ENCODE measurements at regions not wholly inside any gene's neighbourhood (a gene's known extent, or its start where the extent isn't known, plus 50 kb on each side); places are given as distances from the start of the nearest gene placed in this dataset.
"Not testable (repeated sequence)": the region's sequence is repeated elsewhere in the genome, so short reads cannot be mapped to it uniquely, and the experiment has no call there.

GRCh38 chr3:22714749-22715148, 488.4 kb upstream of the UBE2E2 start:
- no peak for DNase-seq

GRCh38 chr3:22720596-22720995, 482.5 kb upstream of the UBE2E2 start:
- no peak for DNase-seq

DNA sequence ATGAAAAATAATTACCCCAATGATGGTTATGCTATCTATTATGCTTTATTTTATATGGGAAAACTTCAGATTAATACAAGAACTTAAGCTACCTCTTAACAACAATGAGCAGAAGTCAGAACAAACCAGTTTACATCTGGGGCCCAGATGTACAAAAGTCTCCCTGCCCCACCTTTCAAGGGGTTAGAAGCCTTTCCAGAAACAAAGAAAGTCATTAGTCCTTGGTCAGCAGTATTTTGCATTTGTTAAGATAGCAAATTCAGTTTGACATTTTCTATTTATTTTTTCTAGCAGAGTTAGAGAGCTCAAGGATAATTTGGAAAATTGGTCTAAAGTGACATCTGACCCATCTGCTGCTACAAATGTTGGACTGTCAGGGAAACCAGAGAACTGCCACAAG, 478.7 kb upstream of the UBE2E2 start:
- no peak for DNase-seq

GRCh38 chr3:22728406-22728805, 474.7 kb upstream of the UBE2E2 start:
- DNase-seq: no peak

GRCh38 chr3:22729212-22729611, 473.9 kb upstream of the UBE2E2 start:
- DNase-seq: no peak

GRCh38 chr3:22729981-22730380, 473.1 kb upstream of the UBE2E2 start:
- DNase-seq: peak in 1 of 2 experiments; percentile 15

- DNase-seq: no peak
Measured at GRCh38 chr3:22730701-22731100, 472.4 kb upstream of the UBE2E2 start.

DNA sequence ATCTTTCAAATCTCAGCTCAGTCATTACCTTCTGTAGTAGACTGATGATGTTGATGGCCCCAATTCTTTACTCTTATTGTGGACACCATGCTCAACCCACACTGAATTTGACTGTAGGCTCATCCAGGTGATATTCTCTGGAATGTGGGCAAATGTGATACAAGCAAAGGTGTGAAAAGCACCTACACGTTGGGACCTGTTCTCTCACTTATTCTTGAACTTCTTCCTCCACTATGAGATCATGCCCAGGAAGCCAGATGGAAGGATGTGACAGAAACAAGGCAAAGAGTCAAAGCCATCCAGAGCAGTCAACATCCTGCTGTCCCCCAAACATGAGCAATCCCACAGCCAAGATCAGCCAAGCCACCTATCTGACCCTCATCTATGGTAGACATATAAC, 471.2 kb upstream of the UBE2E2 start:
- DNase-seq: no peak

GRCh38 chr3:22732641-22733040, 470.5 kb upstream of the UBE2E2 start:
- no peak for DNase-seq

DNA sequence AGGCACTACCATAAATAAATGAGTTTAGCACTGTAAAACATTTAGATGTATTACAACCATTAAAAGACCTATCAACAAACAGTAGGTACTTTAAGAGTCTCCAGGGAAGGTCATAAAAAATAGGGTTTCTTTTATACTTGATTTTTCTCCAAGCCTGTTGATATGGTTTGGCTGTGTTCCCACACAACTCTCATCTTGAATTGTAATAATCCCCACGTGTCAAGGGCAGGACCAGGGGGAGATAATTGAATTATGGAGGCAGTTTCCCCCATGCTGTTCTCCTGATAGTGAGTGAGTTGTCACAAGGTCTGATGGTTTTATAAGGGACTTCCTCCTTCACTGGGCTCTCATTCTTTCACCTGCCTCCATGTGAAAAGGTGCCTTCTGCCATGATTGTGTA, 468.9 kb upstream of the UBE2E2 start:
- DNase-seq: no peak

GRCh38 chr3:22734756-22735155, 468.4 kb upstream of the UBE2E2 start:
- no peak for DNase-seq

DNA sequence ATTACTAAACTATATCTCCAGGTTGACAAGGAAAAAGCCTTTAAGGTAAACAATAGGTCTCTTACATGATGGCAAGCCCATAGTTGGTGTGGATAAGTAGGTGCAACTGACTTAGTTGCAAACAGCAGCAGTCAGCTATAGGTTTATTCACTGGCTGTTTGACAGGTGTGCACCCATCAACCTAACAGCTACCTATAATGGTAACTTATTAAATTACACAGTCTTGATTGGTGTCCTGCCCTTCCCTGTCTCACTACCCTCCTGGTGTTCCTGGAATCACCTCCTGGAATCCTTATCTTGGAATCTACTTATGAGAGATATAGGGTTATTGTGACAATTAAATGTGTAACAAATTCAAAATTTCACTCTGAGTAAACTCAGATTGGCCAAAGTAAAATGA, 467.8 kb upstream of the UBE2E2 start:
- DNase-seq: no peak

DNA sequence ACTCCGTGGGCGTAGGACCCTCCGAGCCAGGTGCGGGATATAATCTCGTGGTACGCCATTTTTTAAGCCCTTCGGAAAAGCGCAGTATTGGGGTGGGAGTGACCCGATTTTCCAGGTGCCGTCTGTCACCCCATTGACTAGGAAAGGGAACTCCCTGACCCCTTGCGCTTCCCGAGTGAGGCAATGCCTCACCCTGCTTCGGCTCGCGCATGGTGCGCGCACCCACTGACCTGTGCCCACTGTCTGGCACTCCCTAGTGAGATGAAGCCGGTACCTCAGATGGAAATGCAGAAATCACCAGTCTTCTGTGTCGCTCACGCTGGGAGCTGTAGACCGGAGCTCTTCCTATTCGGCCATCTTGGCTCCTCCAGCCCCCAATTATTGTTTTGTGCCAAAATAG, 459.7 kb upstream of the UBE2E2 start:
- DNase-seq: not testable (repeated sequence)

GRCh38 chr3:22745321-22745720, 457.8 kb upstream of the UBE2E2 start:
- no peak for DNase-seq

DNA sequence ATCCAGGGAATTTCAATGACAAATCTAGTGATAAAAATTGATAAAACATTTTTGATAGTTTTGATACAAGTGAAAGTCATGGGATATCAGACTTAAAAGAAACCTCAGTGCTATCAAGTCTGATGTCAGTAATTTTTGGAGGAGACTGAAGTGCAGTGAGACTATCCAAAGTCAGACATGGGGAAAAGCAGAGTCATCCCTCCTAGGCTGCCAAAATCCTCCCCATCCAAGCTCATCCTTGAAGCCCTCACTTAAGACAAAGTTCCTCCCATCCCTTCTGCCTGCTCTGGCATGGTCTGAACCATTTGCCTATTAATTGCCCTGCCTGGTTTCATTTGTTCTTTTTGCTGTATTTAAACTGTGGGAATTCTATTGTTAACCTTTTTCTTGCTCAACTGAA, 456.9 kb upstream of the UBE2E2 start:
- no peak for DNase-seq

- no peak for DNase-seq
Measured at GRCh38 chr3:22748453-22749045, 454.6 kb upstream of the UBE2E2 start.

DNA sequence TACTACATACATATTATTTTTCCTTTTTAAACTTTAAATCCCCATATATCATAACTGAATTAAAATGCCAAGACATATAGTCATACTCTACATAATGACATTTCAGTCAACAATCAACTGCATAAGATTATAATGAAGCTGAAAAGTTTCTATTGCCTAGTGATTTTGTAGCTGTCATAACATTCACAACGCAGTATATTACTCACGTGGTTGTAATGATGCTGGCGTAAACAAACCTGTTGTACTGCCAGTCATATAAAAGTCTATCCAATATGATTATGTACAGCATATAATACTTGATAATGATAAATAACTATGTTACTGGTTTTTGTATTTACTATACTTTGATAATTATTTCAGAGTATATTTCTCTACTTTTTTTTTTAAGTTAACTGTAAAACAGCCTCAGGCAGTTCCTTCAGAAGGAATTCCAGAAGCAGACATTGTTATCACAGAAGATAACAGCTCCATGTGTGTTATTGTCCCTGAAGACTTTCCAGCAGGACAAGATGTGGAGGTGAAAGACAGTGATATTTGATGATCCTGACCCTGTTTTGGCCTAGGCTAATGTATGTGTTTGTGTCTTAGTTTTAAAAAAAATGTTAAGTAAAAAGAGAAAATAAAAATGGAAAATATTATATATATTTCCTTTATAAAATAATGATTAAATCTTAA, 443.4 kb upstream of the UBE2E2 start:
- DNase-seq: no peak

GRCh38 chr3:22765679-22766078, 437.4 kb upstream of the UBE2E2 start:
- no peak for DNase-seq

GRCh38 chr3:22777834-22778233, 425.3 kb upstream of the UBE2E2 start:
- DNase-seq: no peak

DNA sequence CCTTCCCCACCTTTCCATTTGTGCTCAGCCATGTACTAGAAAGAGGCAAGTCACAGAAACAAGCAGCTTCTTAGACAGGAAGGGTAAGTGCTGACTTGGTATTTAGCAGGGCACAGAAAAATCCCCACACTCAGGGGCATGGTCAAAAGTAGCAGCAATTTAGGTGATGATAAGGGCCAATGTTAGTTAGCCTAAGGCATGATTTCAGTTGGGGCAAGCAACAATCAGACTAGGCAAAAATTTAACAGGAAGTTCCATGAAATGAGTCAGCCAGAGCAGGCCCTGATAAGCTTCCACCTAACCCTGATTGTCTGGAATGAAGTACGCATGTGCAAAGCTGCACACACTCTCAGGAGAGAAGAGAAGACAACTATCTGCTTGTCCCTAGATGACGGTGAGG, 423.4 kb upstream of the UBE2E2 start:
- DNase-seq: no peak

GRCh38 chr3:22792533-22792932, 410.6 kb upstream of the UBE2E2 start:
- no peak for DNase-seq

DNA sequence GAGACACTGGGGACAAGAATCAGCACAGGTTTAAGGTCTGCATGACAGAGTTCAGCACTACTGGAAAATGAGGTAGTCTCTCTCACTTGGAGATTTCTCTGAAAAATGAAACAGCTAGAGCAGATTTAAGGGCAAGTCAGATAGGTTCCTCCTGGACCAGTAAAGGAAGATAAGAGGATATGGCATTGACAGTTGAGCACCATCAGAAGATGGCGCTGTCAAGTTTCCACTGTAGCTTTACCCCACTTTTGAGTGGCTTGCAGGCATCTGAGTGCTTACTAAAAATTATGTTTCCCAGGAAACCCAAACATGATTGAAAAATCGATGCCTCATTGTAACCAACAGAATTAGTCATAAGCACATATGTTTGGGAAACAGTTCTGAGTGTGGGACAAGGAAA, 407.2 kb upstream of the UBE2E2 start:
- no peak for DNase-seq

DNA sequence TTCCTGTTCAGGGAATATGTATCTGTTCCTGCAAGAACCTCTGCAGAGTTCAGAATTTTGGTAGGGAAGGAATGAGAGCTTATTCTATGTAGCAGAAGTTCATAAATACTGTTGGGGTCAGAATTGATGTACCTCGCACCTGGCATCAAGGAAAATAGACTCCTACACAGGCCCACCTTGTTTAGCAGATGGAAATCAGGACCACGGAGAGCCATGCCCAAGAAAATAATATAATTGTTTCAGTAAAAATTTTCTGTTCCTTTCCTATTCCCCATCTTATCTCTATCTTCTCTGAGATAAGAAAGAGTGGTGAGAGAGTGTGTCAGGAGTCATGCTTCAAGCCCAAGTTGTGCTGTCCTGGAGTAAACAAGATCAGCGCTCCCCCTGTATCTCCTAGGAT, 404.7 kb upstream of the UBE2E2 start:
- no peak for DNase-seq

DNA sequence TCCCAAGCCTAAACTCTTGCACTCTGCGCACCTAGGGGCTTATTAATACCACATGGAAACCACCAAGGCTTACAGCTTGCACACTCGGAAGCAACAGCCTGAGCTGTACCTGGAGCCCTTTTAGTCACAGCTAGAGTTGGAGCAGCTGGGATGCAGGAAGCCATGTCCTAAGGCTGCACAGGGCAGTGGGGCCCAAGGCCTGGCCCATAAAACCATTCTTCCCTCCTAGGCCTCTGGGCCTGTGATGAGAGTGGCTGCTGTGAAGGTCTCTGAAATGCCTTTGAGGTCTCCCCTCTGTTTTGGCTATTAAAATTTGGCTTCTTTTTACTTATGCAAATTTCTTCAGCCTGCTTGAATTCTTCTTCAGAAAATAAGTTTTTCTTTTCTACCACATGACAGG, 383.9 kb upstream of the UBE2E2 start:
- no peak for DNase-seq

- no peak for DNase-seq
Measured at GRCh38 chr3:22835041-22835440, 368.1 kb upstream of the UBE2E2 start.

Measured in SW 1271 (cell line).